Body of pancreas (tissue), 4 donors: ENCODE measurements at regions not wholly inside any gene's neighbourhood (a gene's known extent, or its start where the extent isn't known, plus 50 kb on each side); places are given as distances from the start of the nearest gene placed in this dataset.

Source experiments
- ATAC-seq: fragments of 150-250 bp; one replicate; pipeline ENCODE4 v1.9.1; 2016
- DNase-seq, 4 donors: peaks; one replicate each; pipeline ENCODE4 v3.0.0-alpha.2; 2019
- H3K27ac ChIP-seq, 4 donors: fragments of 200-600 bp; sonication (generic); 1 replicate in 3 of 4; 2 replicates in 1 of 4; pipeline versions ENCODE4 v1.5.1 to v1.6.1; 2016 to 2019; ENCODE audit warnings: mild to moderate bottlenecking in 1 of 4, mixed read lengths in 1 of 4, moderate library complexity in 1 of 4
- H3K27me3 ChIP-seq, 2 donors: fragments of 200-600 bp; sonication (generic); one replicate each; pipeline ENCODE4 v1.6.0; 2016; ENCODE audit warnings: mild to moderate bottlenecking in 1 of 2
- H3K36me3 ChIP-seq, 2 donors: fragments of 200-600 bp; sonication (generic); replicated peaks in 1 of 2; 2 replicates each; pipeline ENCODE4 v1.5.1; 2016; ENCODE audit warnings: low read depth in 2 of 2; ENCODE audit not compliant: insufficient read depth in 1 of 2
- H3K4me1 ChIP-seq: fragments of 200-600 bp; sonication (generic); one replicate; pipeline ENCODE4 v1.6.0; 2016
- H3K4me3 ChIP-seq, 2 donors: fragments of 200-600 bp; sonication (generic); 1 replicate in 1 of 2; 2 replicates in 1 of 2; pipeline ENCODE4 v1.5.1; 2016 to 2019
- H3K9me3 ChIP-seq, 3 donors: fragments of 200-600 bp; sonication (generic); 1 replicate in 2 of 3; 2 replicates in 1 of 3; pipeline ENCODE4 v1.5.1; 2016
- POLR2A ChIP-seq, 3 donors: fragments of 450-650 bp; IDR thresholded peaks; one replicate each; pipeline ENCODE4 v1.6.1; 2016; ENCODE audit warnings: antibody characterized with exemption in 3 of 3, mild to moderate bottlenecking in 2 of 3
- WGBS, 2 donors: methylation state at CpG; one replicate each; pipeline ENCODE4 v1.1.5; 2017; 5-methylcytosine and 5-hydroxymethylcytosine counted together
- intact Hi-C: fragments of 100-400 bp; cut with DNase I; formaldehyde crosslinking; loops from one replicate; pipeline ENCODE4 v1.15.1; 2023
- TF ChIP-seq, protein P1 (sequence below), 7 experiments: fragments of 450-650 bp in 4 of 7; fragments of 200-600 bp in 3 of 7; sonication (generic) in 3 of 7; IDR thresholded peaks; one replicate each; pipeline ENCODE4 v1.5.1; 2016 to 2019; ENCODE audit warnings: antibody characterized with exemption in 7 of 7

DNA sequence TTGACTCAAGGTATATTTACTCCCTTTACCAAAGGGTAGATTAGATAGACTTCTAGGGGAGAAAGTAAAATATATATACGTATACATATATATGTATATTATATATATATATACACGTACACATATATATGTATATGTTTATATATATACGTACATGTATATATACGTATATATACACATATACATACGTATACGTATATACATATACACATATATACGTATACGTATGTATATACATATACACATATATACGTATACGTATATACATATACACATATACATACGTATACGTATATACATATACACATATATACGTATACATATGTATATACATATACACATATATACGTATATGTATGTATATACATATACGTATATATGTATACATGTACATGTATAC is 430.5 kb upstream of the ANO3 start:
- TF ChIP-seq, protein P1, sequence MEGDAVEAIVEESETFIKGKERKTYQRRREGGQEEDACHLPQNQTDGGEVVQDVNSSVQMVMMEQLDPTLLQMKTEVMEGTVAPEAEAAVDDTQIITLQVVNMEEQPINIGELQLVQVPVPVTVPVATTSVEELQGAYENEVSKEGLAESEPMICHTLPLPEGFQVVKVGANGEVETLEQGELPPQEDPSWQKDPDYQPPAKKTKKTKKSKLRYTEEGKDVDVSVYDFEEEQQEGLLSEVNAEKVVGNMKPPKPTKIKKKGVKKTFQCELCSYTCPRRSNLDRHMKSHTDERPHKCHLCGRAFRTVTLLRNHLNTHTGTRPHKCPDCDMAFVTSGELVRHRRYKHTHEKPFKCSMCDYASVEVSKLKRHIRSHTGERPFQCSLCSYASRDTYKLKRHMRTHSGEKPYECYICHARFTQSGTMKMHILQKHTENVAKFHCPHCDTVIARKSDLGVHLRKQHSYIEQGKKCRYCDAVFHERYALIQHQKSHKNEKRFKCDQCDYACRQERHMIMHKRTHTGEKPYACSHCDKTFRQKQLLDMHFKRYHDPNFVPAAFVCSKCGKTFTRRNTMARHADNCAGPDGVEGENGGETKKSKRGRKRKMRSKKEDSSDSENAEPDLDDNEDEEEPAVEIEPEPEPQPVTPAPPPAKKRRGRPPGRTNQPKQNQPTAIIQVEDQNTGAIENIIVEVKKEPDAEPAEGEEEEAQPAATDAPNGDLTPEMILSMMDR (IDR thresholded peaks at IDR 0.05) = no peak
- no peak for TF ChIP-seq POLR2A (IDR thresholded peaks at IDR 0.05)
- Histone ChIP-seq H3K4me1 (no peaks in the 10 kb centered on the region), H3K27me3 (no peaks in the 10 kb centered on the region), H3K9me3 (no peaks in the 10 kb centered on the region), H3K27ac (no peak overlapping the region), H3K36me3 (no peaks in the 10 kb centered on the region), H3K4me3 (no peak overlapping the region)
- 82 to 87% methylated on average over 15 of the region's 15 CpGs for WGBS, 2 donors
- intact Hi-C loops = no loop called here
- no peak for ATAC-seq
- no peak for DNase-seq

DNA sequence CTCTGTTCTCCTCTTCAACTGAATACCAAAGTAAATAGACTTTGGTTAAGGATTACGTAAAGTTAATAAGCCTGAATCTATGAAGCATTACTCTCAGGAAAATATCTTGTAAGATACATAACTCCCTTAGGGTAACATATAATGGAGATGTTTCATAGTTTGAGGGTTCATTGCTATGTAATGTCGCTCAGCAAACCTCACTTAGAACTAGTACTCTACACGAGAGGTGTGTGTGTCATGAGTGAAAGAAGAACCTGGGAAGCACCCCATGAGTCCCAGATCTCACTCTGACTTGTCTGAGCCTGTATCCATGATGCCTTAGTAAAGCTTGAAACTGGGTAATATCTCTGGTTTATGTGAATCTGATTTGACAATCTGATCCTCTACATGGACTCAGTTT is 429.5 kb upstream of the ANO3 start:
- Histone ChIP-seq H3K9me3 (no peaks in the 10 kb centered on the region), H3K36me3 (no peaks in the 10 kb centered on the region), H3K4me1 (no peaks in the 10 kb centered on the region), H3K27me3 (no peaks in the 10 kb centered on the region), H3K27ac (no peak overlapping the region), H3K4me3 (no peak overlapping the region)
- DNase-seq (no peak), ATAC-seq (no peak)
- 38 to 62% methylated on average over 3 of the region's 3 CpGs for WGBS, 2 donors
- intact Hi-C loops = no loop called here
- TF ChIP-seq, protein P1 (IDR thresholded peaks at IDR 0.05) = no peak
- TF ChIP-seq POLR2A (IDR thresholded peaks at IDR 0.05) = no peak

DNA sequence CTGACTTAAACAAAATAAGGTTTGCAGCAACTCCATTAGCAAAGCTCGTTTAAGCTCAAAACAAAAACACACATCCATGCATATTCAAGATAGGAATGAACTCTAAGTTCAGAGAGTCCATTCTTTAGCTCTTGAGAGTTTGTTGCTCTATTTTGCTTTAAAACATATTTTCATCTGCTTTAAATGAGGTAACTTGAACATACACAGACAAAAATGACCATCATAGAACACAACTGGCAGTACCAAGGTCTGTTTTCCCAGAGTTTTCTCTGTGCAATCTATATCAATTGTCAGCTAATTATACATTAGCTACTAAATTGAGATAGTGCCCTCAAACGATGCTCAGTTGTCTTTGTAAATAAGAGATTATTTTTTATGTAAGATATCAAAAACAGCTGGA is 423.2 kb upstream of the ANO3 start:
- TF ChIP-seq, protein P1 (IDR thresholded peaks at IDR 0.05) = no peak
- TF ChIP-seq POLR2A (IDR thresholded peaks at IDR 0.05) = no peak
- 32 to 35% methylated on average over 2 of the region's 2 CpGs for WGBS, 2 donors

DNA sequence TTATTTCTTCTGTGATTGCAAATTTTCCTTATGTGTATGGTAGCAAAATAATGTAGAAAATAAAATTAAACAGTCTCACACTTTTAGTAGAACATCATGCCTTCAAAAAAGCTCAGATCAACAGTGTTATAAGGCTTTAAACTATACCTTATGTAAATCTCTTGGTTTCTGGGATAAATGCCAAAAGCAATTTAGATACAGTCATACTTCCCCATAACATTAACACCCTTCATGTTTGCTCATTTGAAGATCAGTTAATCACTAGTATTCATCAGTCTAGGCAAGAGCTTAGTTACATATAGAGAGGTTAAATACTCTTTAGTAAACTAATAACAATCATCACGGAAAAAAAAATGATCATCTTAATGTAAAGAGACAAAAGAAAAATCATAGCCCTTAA is 421.8 kb upstream of the ANO3 start:
- Histone ChIP-seq H3K4me3 (no peak overlapping the region), H3K36me3 (no peaks in the 10 kb centered on the region), H3K27ac (no peak overlapping the region), H3K4me1 (no peaks in the 10 kb centered on the region), H3K27me3 (no peaks in the 10 kb centered on the region), H3K9me3 (no peaks in the 10 kb centered on the region)
- WGBS, 2 donors = 14 to 36% methylated on average over 1 of the region's 1 CpG
- intact Hi-C loops = no loop called here
- ATAC-seq (no peak), DNase-seq (no peak)
- no peak for TF ChIP-seq POLR2A (IDR thresholded peaks at IDR 0.05)
- TF ChIP-seq, protein P1 (IDR thresholded peaks at IDR 0.05) = no peak

More for the DNA sequence above, 423.2 kb upstream of the ANO3 start:
- Histone ChIP-seq H3K27me3 (no peaks in the 10 kb centered on the region), H3K36me3 (no peaks in the 10 kb centered on the region), H3K4me1 (no peaks in the 10 kb centered on the region), H3K4me3 (no peak overlapping the region), H3K27ac (no peak overlapping the region), H3K9me3 (no peaks in the 10 kb centered on the region)
- intact Hi-C loops = no loop called here
- ATAC-seq (no peak), DNase-seq (no peak)

DNA sequence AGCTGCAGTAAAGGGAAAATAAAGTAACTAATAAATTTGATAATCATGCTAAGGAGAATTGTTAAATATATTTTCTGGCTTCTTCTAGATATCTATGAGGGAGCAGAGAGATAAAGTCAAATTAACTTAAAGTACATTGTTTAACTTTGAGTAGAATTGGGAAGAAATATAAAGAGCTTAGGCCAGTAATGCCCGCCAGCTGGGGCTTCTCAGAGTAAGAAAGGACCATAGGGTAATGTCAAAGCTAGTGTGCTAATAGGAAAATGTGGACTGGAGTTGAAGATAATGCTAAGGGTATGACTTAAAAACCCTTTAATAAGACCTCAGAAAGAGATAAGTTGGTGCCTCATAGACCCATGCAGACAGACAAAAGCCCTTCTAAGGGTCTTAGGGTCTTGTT is 411.6 kb upstream of the ANO3 start:
- Histone ChIP-seq H3K36me3 (no peaks in the 10 kb centered on the region), H3K4me3 (no peak overlapping the region), H3K4me1 (no peaks in the 10 kb centered on the region), H3K27ac (no peak overlapping the region), H3K27me3 (no peaks in the 10 kb centered on the region), H3K9me3 (no peaks in the 10 kb centered on the region)
- TF ChIP-seq POLR2A (IDR thresholded peaks at IDR 0.05) = no peak
- intact Hi-C loops = no loop called here
- WGBS, 2 donors = 30 to 59% methylated on average over 1 of the region's 1 CpG
- DNase-seq (no peak), ATAC-seq (no peak)
